ENCODE measurements at regions not wholly inside any gene's neighbourhood (a gene's known extent, or its start where the extent isn't known, plus 50 kb on each side); places are given as distances from the start of the nearest gene placed in this dataset.

GRCh38 chr17:55654022-55654421 lies 68.6 kb downstream of the TMEM100 start:
- H3K27ac ChIP-seq (ENCODE audit: insufficient read depth, low read depth, low read length, poor library complexity, severe bottlenecking) = no peak overlapping the region
- H3K4me3 ChIP-seq (ENCODE audit: insufficient read depth, low read depth, low read length) = no peak overlapping the region
- no peaks in the 10 kb centered on the region for H3K36me3 ChIP-seq (ENCODE audit: control insufficient read depth, insufficient read depth, low read length)
- no peaks in the 10 kb centered on the region for H3K4me1 ChIP-seq (ENCODE audit: control insufficient read depth, insufficient read depth, low read length)
- WGBS, 2 experiments = 100% methylated on average over 1 to 2 of the region's 2 CpGs
- H3K27me3 ChIP-seq (ENCODE audit: control insufficient read depth, insufficient read depth, low read length, poor library complexity, severe bottlenecking) = no peaks in the 10 kb centered on the region
- H3K9me3 ChIP-seq (ENCODE audit: control insufficient read depth, low read length) = no peaks in the 10 kb centered on the region

DNA sequence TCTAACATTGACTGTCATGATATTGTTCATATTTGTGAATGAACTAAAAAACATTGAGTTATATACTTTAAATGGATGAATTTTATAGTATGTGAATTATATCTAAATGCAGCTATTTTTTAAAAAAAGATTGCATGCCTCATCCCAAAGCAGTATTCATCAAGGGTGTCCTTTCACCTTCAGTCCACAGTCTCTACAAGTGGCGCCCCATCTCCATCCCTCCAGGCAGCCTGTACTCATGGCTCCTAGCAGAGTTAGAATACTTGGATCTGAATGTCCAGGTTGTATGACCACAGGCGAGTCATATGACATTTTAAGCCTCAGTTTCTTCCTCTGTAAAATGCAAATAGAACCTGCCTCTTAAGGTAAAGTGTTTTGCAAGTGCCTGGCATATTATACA lies 69.8 kb downstream of the TMEM100 start:
- WGBS, 2 experiments = 91 to 93% methylated on average over 2 of the region's 2 CpGs
- Histone ChIP-seq H3K36me3 (ENCODE audit: control insufficient read depth, insufficient read depth, low read length) (no peaks in the 10 kb centered on the region), H3K4me3 (ENCODE audit: insufficient read depth, low read depth, low read length) (no peak overlapping the region), H3K4me1 (ENCODE audit: control insufficient read depth, insufficient read depth, low read length) (no peaks in the 10 kb centered on the region), H3K9me3 (ENCODE audit: control insufficient read depth, low read length) (no peaks in the 10 kb centered on the region), H3K27ac (ENCODE audit: insufficient read depth, low read depth, low read length, poor library complexity, severe bottlenecking) (no peak overlapping the region), H3K27me3 (ENCODE audit: control insufficient read depth, insufficient read depth, low read length, poor library complexity, severe bottlenecking) (no peaks in the 10 kb centered on the region)

GRCh38 chr17:55652114-55652823 lies 70.4 kb downstream of the TMEM100 start:
- Histone ChIP-seq H3K27ac (ENCODE audit: insufficient read depth, low read depth, low read length, poor library complexity, severe bottlenecking) (no peak overlapping the region), H3K4me1 (ENCODE audit: control insufficient read depth, insufficient read depth, low read length) (no peaks in the 10 kb centered on the region)
- WGBS, 2 experiments = 100% methylated on average over 2 of the region's 2 CpGs; no CpG with 5 or more reads in 1 of the 2 experiments

GRCh38 chr17:55649957-55650597 lies 72.6 kb downstream of the TMEM100 start:
- Histone ChIP-seq H3K4me3 (ENCODE audit: insufficient read depth, low read depth, low read length) (no peak overlapping the region), H3K36me3 (ENCODE audit: control insufficient read depth, insufficient read depth, low read length) (no peaks in the 10 kb centered on the region), H3K4me1 (ENCODE audit: control insufficient read depth, insufficient read depth, low read length) (no peaks in the 10 kb centered on the region), H3K27ac (ENCODE audit: insufficient read depth, low read depth, low read length, poor library complexity, severe bottlenecking) (no peak overlapping the region), H3K9me3 (ENCODE audit: control insufficient read depth, low read length) (no peaks in the 10 kb centered on the region), H3K27me3 (ENCODE audit: control insufficient read depth, insufficient read depth, low read length, poor library complexity, severe bottlenecking) (no peaks in the 10 kb centered on the region)
- WGBS, 2 experiments = 81% methylated on average over 2 of the region's 3 CpGs; no CpG with 5 or more reads in 1 of the 2 experiments

More at GRCh38 chr17:55652114-55652823, 70.4 kb downstream of the TMEM100 start:
- Histone ChIP-seq H3K4me3 (ENCODE audit: insufficient read depth, low read depth, low read length) (no peak overlapping the region), H3K36me3 (ENCODE audit: control insufficient read depth, insufficient read depth, low read length) (no peaks in the 10 kb centered on the region), H3K27me3 (ENCODE audit: control insufficient read depth, insufficient read depth, low read length, poor library complexity, severe bottlenecking) (no peaks in the 10 kb centered on the region), H3K9me3 (ENCODE audit: control insufficient read depth, low read length) (no peaks in the 10 kb centered on the region)

DNA sequence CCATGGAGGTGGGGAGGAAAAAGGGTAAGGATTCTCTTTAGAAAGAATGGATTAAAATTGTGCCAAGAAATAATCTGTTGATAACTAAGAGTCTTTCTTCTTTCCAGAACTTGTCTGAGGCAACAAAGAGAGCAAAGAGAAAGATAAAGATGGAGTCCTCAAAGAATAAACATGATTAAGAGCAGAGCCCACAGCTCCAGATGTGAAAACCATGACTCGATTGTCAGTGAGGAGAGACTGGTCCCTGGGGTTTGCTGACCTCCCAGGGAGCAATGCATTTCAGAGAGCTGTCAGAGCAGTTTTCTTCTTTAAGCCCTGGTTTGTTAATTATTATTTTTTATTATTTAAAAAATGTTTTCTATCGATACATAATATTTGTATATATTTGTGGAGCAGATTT lies 74.6 kb downstream of the TMEM100 start:
- Histone ChIP-seq H3K4me3 (ENCODE audit: insufficient read depth, low read depth, low read length) (no peak overlapping the region), H3K9me3 (ENCODE audit: control insufficient read depth, low read length) (no peaks in the 10 kb centered on the region), H3K27me3 (ENCODE audit: control insufficient read depth, insufficient read depth, low read length, poor library complexity, severe bottlenecking) (no peaks in the 10 kb centered on the region), H3K36me3 (ENCODE audit: control insufficient read depth, insufficient read depth, low read length) (no peaks in the 10 kb centered on the region), H3K4me1 (ENCODE audit: control insufficient read depth, insufficient read depth, low read length) (no peaks in the 10 kb centered on the region), H3K27ac (ENCODE audit: insufficient read depth, low read depth, low read length, poor library complexity, severe bottlenecking) (no peak overlapping the region)
- WGBS, 2 experiments = 77 to 92% methylated on average over 2 of the region's 2 CpGs

DNA sequence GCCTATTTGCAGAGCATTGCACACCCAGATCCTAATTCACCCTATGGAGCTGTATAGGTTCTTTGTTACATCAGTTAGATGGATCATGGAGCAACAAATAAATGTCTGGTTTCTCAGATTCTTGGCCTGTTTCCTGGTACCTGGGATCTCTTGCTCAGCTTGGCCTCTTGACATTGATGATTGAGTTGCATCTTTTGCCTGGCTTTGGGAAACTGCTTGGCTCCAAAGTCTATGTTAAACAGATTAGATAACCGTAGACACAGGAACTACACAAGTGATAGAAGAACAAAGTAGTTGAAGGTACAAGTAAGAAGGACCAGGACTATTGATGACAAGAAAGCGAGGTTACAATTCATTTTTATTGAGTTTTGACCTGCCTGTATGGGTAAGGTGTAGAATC lies 77.3 kb downstream of the TMEM100 start:
- no peaks in the 10 kb centered on the region for H3K27me3 ChIP-seq (ENCODE audit: control insufficient read depth, insufficient read depth, low read length, poor library complexity, severe bottlenecking)
- no peak overlapping the region for H3K4me3 ChIP-seq (ENCODE audit: insufficient read depth, low read depth, low read length)
- H3K4me1 ChIP-seq (ENCODE audit: control insufficient read depth, insufficient read depth, low read length) = no peaks in the 10 kb centered on the region
- 95% methylated on average over 2 of the region's 2 CpGs for WGBS, 2 experiments
- H3K9me3 ChIP-seq (ENCODE audit: control insufficient read depth, low read length) = no peaks in the 10 kb centered on the region
- no peak overlapping the region for H3K27ac ChIP-seq (ENCODE audit: insufficient read depth, low read depth, low read length, poor library complexity, severe bottlenecking)
- H3K36me3 ChIP-seq (ENCODE audit: control insufficient read depth, insufficient read depth, low read length) = no peaks in the 10 kb centered on the region

GRCh38 chr17:55644346-55644745 lies 78.3 kb downstream of the TMEM100 start:
- Histone ChIP-seq H3K4me3 (ENCODE audit: insufficient read depth, low read depth, low read length) (no peak overlapping the region), H3K27me3 (ENCODE audit: control insufficient read depth, insufficient read depth, low read length, poor library complexity, severe bottlenecking) (no peaks in the 10 kb centered on the region), H3K4me1 (ENCODE audit: control insufficient read depth, insufficient read depth, low read length) (no peaks in the 10 kb centered on the region), H3K27ac (ENCODE audit: insufficient read depth, low read depth, low read length, poor library complexity, severe bottlenecking) (no peak overlapping the region), H3K9me3 (ENCODE audit: control insufficient read depth, low read length) (no peaks in the 10 kb centered on the region), H3K36me3 (ENCODE audit: control insufficient read depth, insufficient read depth, low read length) (no peaks in the 10 kb centered on the region)
- WGBS, 2 experiments = 95 to 96% methylated on average over 5 of the region's 5 CpGs

DNA sequence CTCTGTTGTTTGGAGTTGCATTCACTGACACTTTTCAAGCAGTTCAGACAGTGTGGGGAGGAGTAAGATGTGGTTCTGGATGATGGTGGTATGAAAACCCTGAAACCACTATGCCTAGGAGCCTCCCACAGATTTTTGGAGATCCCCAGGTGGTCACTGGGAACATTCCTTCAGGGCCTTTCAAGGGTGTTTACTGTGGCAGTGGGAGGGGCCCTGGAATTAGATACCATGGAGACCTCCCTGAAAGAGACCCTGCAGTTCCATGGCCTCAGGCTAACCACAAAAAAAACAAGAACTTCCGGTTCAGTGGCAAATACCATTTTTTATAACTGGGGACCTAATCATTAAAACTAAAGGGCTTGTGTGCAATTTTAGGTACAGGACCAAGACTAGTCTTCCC lies 79.9 kb downstream of the TMEM100 start:
- Histone ChIP-seq H3K9me3 (ENCODE audit: control insufficient read depth, low read length) (no peaks in the 10 kb centered on the region), H3K27me3 (ENCODE audit: control insufficient read depth, insufficient read depth, low read length, poor library complexity, severe bottlenecking) (no peaks in the 10 kb centered on the region), H3K27ac (ENCODE audit: insufficient read depth, low read depth, low read length, poor library complexity, severe bottlenecking) (no peak overlapping the region), H3K36me3 (ENCODE audit: control insufficient read depth, insufficient read depth, low read length) (no peaks in the 10 kb centered on the region), H3K4me3 (ENCODE audit: insufficient read depth, low read depth, low read length) (no peak overlapping the region), H3K4me1 (ENCODE audit: control insufficient read depth, insufficient read depth, low read length) (no peaks in the 10 kb centered on the region)
- 70 to 88% methylated on average over 1 of the region's 1 CpG for WGBS, 2 experiments

DNA sequence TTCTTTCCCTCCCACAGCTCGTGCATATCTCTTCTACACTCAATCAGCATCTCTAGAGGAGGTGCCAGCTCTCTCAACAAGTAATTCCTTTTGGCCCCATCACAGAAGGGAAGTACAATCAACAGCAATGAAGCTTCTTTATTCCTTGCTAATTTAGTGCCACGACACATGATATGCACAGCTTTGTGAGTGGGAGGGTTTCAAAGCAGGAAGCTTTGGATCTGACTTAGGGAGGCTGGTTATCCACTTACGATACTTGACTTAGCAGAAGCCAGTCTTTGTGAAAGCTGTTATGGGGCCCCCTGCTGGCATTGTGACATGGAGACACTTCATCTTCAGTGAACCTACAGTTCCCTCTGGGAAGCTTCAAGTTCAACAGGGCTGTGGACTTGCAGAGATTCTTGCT lies 81.0 kb downstream of the TMEM100 start:
- H3K27ac ChIP-seq (ENCODE audit: insufficient read depth, low read depth, low read length, poor library complexity, severe bottlenecking) = no peak overlapping the region
- 82 to 90% methylated on average over 3 of the region's 3 CpGs for WGBS, 2 experiments
- no peaks in the 10 kb centered on the region for H3K9me3 ChIP-seq (ENCODE audit: control insufficient read depth, low read length)
- H3K36me3 ChIP-seq (ENCODE audit: control insufficient read depth, insufficient read depth, low read length) = no peaks in the 10 kb centered on the region
- H3K27me3 ChIP-seq (ENCODE audit: control insufficient read depth, insufficient read depth, low read length, poor library complexity, severe bottlenecking) = no peaks in the 10 kb centered on the region
- H3K4me3 ChIP-seq (ENCODE audit: insufficient read depth, low read depth, low read length) = no peak overlapping the region
- no peaks in the 10 kb centered on the region for H3K4me1 ChIP-seq (ENCODE audit: control insufficient read depth, insufficient read depth, low read length)

- WGBS, 2 experiments = 95 to 96% methylated on average over 3 of the region's 4 CpGs
- H3K36me3 ChIP-seq (ENCODE audit: control insufficient read depth, insufficient read depth, low read length) = no peaks in the 10 kb centered on the region
- no peaks in the 10 kb centered on the region for H3K27me3 ChIP-seq (ENCODE audit: control insufficient read depth, insufficient read depth, low read length, poor library complexity, severe bottlenecking)
Observed at GRCh38 chr17:55639096-55639495, 83.6 kb downstream of the TMEM100 start.

More at GRCh38 chr17:55639096-55639495, 83.6 kb downstream of the TMEM100 start:
- Histone ChIP-seq H3K4me3 (ENCODE audit: insufficient read depth, low read depth, low read length) (no peak overlapping the region), H3K9me3 (ENCODE audit: control insufficient read depth, low read length) (no peaks in the 10 kb centered on the region), H3K4me1 (ENCODE audit: control insufficient read depth, insufficient read depth, low read length) (no peaks in the 10 kb centered on the region), H3K27ac (ENCODE audit: insufficient read depth, low read depth, low read length, poor library complexity, severe bottlenecking) (no peak overlapping the region)

Measured in ectodermal cell (in vitro differentiated cells).